ENCODE measurements at regions not wholly inside any gene's neighbourhood (a gene's known extent, or its start where the extent isn't known, plus 50 kb on each side); places are given as distances from the start of the nearest gene placed in this dataset.

DNA sequence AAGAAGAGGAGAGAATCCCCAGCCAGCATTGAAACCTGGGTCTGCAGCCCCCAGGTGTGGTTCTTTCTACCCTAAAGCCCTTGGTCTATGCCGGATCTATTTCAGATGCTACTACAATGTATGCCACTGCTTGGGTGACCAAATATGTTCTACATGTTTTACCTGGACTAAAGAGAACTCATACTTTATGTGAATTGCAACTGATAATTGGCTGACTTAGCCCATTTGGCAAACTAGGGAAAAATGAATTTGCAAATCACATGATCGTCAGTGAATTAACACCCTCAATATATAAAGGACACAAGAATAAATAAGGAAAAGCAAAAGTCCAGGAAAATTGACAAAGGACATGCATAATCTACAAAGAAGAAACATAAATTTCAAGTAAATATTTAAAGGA lies 308.8 kb upstream of the IRX2 start (continued):
- no peak for TF ChIP-seq GRHL2 (CRISPR knock-in tag; IDR thresholded peaks at IDR 0.05; ENCODE audit: insufficient replicate concordance, severe bottlenecking)

DNA sequence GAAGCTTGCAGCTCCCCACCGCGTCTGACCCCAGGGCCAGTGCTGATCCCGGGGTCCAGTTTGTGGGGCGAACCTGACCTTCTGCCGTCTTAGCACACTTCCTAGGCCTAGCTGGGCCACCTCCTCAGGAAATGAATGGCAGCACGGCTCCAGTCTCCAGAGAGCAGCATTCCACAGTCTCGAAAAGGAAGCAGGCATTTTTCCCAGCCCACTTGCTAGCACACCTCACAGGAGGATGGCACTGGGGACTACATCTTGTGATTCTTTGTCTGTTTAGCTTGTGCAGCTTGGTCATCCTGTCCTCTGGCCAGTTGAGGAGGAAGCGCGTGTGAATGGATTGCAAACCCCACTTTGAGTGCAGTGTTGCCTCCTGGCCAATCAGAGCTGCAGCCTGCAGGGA lies 308.0 kb upstream of the IRX2 start:
- no peak overlapping the region for H3K27ac Mint-ChIP-seq
- H3K9me3 Mint-ChIP-seq, result peaks cover 27% of the 10 kb centered on the region
- H3K36me3 Mint-ChIP-seq, result peaks cover 7% of the 10 kb centered on the region
- H3K4me1 Mint-ChIP-seq, result peaks cover 29% of the 10 kb centered on the region
- ChIA-PET CTCF (no interaction called here), POLR2A (interaction anchor here (0.6 kb wide), 1 partner anchor 855 kb away, joined by 4 read pairs; no protein-coding TSS in a partner anchor)
- peak; percentile 22; the same call in 1 of the 2 replicates for ATAC-seq
- DNase-seq (ENCODE audit: low spot score), result no peak
- H3K4me3 Mint-ChIP-seq, result no peak overlapping the region
- TF ChIP-seq OVOL2 (CRISPR knock-in tag; IDR thresholded peaks at IDR 0.05; ENCODE audit: borderline replicate concordance), result no peak
- TF ChIP-seq FOXP4 (CRISPR knock-in tag; IDR thresholded peaks at IDR 0.05), result no peak
- TF ChIP-seq, protein P1, sequence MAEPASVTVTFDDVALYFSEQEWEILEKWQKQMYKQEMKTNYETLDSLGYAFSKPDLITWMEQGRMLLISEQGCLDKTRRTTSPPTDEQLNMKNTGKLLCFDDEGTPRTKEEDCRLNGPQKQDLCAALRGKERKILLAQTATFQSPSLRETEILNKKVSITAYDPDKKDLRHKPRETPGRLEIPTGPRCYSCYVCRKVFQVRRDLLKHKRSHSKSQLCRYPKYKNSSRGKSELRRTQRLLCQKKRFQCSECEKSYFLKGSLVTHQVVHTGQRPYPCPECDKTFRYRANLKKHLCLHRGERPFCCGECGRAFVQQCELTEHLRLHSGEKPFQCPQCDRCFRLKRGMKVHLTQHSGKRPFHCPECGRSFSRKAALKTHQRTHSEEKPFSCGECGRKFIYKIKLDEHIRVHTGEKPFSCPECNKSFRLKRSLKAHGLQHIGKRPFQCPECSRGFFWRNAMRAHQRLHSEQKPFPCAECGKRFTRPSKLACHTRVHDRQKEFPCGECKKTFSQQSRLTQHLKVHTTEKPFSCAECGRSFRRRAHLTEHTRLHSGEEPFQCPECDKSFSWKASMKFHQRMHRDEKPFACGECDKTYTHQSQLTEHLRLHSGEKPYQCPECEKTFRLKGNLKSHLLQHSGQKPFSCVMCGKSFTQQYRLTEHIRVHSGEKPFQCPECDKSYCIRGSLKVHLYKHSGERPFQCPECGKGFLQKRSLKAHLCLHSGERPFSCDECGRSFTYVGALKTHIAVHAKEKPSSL (CRISPR knock-in tag; conservative IDR thresholded peaks at IDR 0.05), result no peak
- TF ChIP-seq E2F5 (CRISPR knock-in tag; IDR thresholded peaks at IDR 0.05), result no peak
- no peak for TF ChIP-seq SMAD4 (CRISPR knock-in tag; IDR thresholded peaks at IDR 0.05)
- no peak for TF ChIP-seq ZNF423 (CRISPR knock-in tag; IDR thresholded peaks at IDR 0.05)
- peaks cover 3% of the 10 kb centered on the region; the same call in 1 of the 2 replicates for H3K27me3 Mint-ChIP-seq (ENCODE audit: low read depth)

DNA sequence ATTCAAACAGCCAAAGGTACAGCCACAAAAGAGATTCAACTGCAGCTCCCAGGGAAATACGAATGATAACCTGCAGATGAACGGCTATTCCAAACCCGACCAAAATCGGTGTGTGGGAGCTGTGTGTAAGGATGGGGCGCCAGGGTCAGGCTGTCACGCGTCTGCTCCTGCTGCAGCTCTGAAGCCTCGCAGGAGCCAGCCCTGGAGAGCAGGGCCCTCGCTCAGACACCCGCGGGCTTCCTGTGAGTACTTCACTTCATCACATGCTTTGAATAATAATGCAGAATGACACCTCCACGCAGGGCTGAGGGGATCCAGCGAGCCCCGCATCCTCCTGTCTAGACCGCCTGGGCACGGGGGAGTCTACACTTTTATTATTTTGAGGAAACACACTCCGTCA lies 307.5 kb upstream of the IRX2 start:
- H3K27ac Mint-ChIP-seq, result no peak overlapping the region
- peak; percentile 63 for ATAC-seq
- DNase-seq (ENCODE audit: low spot score), result no peak
- H3K4me3 Mint-ChIP-seq, result no peak overlapping the region
- TF ChIP-seq, protein P2, sequence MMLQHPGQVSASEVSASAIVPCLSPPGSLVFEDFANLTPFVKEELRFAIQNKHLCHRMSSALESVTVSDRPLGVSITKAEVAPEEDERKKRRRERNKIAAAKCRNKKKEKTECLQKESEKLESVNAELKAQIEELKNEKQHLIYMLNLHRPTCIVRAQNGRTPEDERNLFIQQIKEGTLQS (CRISPR knock-in tag; conservative IDR thresholded peaks at IDR 0.05), result no peak
- TF ChIP-seq, protein P3, sequence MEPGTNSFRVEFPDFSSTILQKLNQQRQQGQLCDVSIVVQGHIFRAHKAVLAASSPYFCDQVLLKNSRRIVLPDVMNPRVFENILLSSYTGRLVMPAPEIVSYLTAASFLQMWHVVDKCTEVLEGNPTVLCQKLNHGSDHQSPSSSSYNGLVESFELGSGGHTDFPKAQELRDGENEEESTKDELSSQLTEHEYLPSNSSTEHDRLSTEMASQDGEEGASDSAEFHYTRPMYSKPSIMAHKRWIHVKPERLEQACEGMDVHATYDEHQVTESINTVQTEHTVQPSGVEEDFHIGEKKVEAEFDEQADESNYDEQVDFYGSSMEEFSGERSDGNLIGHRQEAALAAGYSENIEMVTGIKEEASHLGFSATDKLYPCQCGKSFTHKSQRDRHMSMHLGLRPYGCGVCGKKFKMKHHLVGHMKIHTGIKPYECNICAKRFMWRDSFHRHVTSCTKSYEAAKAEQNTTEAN (CRISPR knock-in tag; IDR thresholded peaks at IDR 0.05), result no peak
- TF ChIP-seq, protein P4, sequence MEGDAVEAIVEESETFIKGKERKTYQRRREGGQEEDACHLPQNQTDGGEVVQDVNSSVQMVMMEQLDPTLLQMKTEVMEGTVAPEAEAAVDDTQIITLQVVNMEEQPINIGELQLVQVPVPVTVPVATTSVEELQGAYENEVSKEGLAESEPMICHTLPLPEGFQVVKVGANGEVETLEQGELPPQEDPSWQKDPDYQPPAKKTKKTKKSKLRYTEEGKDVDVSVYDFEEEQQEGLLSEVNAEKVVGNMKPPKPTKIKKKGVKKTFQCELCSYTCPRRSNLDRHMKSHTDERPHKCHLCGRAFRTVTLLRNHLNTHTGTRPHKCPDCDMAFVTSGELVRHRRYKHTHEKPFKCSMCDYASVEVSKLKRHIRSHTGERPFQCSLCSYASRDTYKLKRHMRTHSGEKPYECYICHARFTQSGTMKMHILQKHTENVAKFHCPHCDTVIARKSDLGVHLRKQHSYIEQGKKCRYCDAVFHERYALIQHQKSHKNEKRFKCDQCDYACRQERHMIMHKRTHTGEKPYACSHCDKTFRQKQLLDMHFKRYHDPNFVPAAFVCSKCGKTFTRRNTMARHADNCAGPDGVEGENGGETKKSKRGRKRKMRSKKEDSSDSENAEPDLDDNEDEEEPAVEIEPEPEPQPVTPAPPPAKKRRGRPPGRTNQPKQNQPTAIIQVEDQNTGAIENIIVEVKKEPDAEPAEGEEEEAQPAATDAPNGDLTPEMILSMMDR (IDR thresholded peaks at IDR 0.05), result no peak
- TF ChIP-seq ZNF671 (CRISPR knock-in tag; IDR thresholded peaks at IDR 0.05), result no peak
- no peak for TF ChIP-seq MLX (CRISPR knock-in tag; IDR thresholded peaks at IDR 0.05)
- TF ChIP-seq RELA (CRISPR knock-in tag; IDR thresholded peaks at IDR 0.05; ENCODE audit: borderline replicate concordance), result no peak
- no peak for TF ChIP-seq CDX4 (CRISPR knock-in tag; IDR thresholded peaks at IDR 0.05; ENCODE audit: borderline replicate concordance)
- TF ChIP-seq ELF4 (CRISPR knock-in tag; IDR thresholded peaks at IDR 0.05; ENCODE audit: low read depth), result no peak
- no peak for TF ChIP-seq MAX (CRISPR knock-in tag; IDR thresholded peaks at IDR 0.05)
- peaks cover 27% of the 10 kb centered on the region for H3K9me3 Mint-ChIP-seq
- H3K4me1 Mint-ChIP-seq, result peaks cover 27% of the 10 kb centered on the region
- CTCF ChIA-PET, result no interaction called here
- H3K27me3 Mint-ChIP-seq (ENCODE audit: low read depth), result peaks cover 3% of the 10 kb centered on the region; the same call in 1 of the 2 replicates
- peaks cover 7% of the 10 kb centered on the region for H3K36me3 Mint-ChIP-seq
- POLR2A ChIA-PET, result no interaction called here

Measured in WTC11 (cell line).